ENCODE measurements at regions not wholly inside any gene's neighbourhood (a gene's known extent, or its start where the extent isn't known, plus 50 kb on each side); places are given as distances from the start of the nearest gene placed in this dataset.

DNA sequence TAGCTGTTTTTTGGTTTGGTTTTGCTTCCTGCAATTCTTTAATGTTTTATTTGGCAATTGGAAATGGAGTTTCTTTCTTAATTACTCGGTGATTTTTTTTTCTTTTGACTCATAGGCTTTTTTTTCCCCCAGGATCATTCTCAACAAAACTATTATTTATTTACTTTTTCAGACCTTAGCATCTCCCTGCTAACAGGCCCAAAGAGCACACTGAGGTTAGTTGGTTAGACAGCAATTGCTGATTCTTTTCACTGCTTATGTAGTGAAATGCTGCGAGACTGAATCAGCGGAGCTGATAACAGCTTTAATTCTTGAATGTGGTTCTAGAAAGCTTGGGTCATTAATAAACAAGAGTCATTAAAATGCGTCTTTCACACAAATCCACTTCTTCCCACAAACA lies 79.1 kb upstream of the ZFP64 start (continued):
- TF ChIP-seq, protein P1, sequence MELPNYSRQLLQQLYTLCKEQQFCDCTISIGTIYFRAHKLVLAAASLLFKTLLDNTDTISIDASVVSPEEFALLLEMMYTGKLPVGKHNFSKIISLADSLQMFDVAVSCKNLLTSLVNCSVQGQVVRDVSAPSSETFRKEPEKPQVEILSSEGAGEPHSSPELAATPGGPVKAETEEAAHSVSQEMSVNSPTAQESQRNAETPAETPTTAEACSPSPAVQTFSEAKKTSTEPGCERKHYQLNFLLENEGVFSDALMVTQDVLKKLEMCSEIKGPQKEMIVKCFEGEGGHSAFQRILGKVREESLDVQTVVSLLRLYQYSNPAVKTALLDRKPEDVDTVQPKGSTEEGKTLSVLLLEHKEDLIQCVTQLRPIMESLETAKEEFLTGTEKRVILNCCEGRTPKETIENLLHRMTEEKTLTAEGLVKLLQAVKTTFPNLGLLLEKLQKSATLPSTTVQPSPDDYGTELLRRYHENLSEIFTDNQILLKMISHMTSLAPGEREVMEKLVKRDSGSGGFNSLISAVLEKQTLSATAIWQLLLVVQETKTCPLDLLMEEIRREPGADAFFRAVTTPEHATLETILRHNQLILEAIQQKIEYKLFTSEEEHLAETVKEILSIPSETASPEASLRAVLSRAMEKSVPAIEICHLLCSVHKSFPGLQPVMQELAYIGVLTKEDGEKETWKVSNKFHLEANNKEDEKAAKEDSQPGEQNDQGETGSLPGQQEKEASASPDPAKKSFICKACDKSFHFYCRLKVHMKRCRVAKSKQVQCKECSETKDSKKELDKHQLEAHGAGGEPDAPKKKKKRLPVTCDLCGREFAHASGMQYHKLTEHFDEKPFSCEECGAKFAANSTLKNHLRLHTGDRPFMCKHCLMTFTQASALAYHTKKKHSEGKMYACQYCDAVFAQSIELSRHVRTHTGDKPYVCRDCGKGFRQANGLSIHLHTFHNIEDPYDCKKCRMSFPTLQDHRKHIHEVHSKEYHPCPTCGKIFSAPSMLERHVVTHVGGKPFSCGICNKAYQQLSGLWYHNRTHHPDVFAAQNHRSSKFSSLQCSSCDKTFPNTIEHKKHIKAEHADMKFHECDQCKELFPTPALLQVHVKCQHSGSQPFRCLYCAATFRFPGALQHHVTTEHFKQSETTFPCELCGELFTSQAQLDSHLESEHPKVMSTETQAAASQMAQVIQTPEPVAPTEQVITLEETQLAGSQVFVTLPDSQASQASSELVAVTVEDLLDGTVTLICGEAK (IDR thresholded peaks at IDR 0.05; ENCODE audit: borderline replicate concordance), result no peak
- TF ChIP-seq HDAC6 (IDR thresholded peaks at IDR 0.05; ENCODE audit: unreplicated experiment), result no peak
- no peak for TF ChIP-seq TAF1 (IDR thresholded peaks at IDR 0.05; ENCODE audit: borderline replicate concordance, low read depth, low read length)
- TF ChIP-seq CHD2 (IDR thresholded peaks at IDR 0.05; ENCODE audit: borderline replicate concordance, low read depth, low read length), result no peak

DNA sequence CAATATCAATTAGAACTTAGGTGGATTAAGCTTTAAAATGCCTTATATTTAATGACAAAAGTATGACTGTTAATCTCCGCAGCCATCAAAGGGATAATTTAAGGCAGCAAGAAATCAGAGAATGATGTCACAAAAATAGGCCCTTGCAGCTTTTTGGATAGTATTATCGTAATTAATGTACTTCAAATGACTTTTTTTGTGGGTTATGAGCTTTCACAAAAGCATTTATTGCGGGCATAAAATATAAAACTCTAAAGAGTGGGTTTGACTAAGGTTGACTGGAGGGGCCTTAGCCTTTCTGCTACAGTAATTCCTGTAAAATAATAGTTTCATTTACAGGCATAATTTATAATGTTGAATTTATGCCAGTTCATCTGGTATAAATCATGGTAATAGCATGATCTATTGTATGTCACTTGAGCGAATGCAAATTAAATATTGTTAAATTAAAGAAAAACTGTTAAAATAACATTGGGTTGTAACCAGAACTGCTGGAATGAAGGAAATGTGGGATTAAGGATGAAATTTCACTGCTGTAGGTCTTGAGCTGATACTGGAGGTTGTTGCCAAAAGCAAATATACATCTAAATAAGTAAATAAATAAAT lies 78.5 kb upstream of the ZFP64 start:
- Histone ChIP-seq H3K36me3 (ENCODE audit: control insufficient read depth in 2 of 2, insufficient read depth in 2 of 2, low read length in 1 of 2) (no peaks in the 10 kb centered on the region), H3K4me2 (ENCODE audit: control insufficient read depth, insufficient read depth) (no peak overlapping the region), H3K4me3 (no peak overlapping the region), H4K20me1 (ENCODE audit: control insufficient read depth, insufficient read depth) (no peaks in the 10 kb centered on the region), H3K79me2 (ENCODE audit: control insufficient read depth, insufficient read depth, low read length) (no peaks in the 10 kb centered on the region), H3K27ac (ENCODE audit: control insufficient read depth, insufficient read depth) (no peak overlapping the region), H3K9ac (ENCODE audit: control insufficient read depth, insufficient read depth, low read length) (no peak overlapping the region), H3K9me3 (replicated peaks; ENCODE audit: control insufficient read depth, insufficient read depth, low read length) (no peaks in the 10 kb centered on the region), H2AFZ (ENCODE audit: control insufficient read depth, low read depth, low read length) (no peak overlapping the region), H3K27me3 (replicated peaks in 1 of 2; ENCODE audit: control insufficient read depth in 2 of 2, insufficient read depth in 2 of 2, low read length in 1 of 2) (no peaks in the 10 kb centered on the region), H3K4me1 (ENCODE audit: control insufficient read depth, insufficient read depth, low read length) (no peaks in the 10 kb centered on the region)
- FAIRE-seq (no peak), ATAC-seq (no peak), DNase-seq (ENCODE audit: low read depth, low spot score) (no peak)
- ChIA-PET CTCF (interaction anchor here (0.5 to 1.6 kb wide), 3 partner anchors 29 to 156 kb away, joined by 3 to 4 read pairs (median 4); no protein-coding TSS in a partner anchor), RAD21 (ENCODE audit: unreplicated experiment) (no interaction called here), SMC1A (ENCODE audit: uncharacterized antibody, unreplicated experiment) (no interaction called here), POLR2A (no interaction called here)
- WGBS (ENCODE audit: insufficient coverage, insufficient replicate concordance, low lambda C conversion rate, missing lambda C conversion rate), result 30% methylated on average over 4 of the region's 4 CpGs
- BruUV-seq (replicated peaks), result no TSS peak
- in situ Hi-C loops (cut with MboI), result no loop called here
- intact Hi-C loops (cut with micrococcal nuclease; ENCODE audit: unreplicated experiment), result no loop called here
- TF ChIP-seq SMAD1 (IDR thresholded peaks at IDR 0.05; ENCODE audit: low read depth, partially characterized antibody) (no peak), IKZF1 (conservative IDR thresholded peaks at IDR 0.05) (no peak), HDGF (IDR thresholded peaks at IDR 0.05) (no peak), JUND (IDR thresholded peaks at IDR 0.05; ENCODE audit: low read depth, low read length) (no peak), TCF3 (IDR thresholded peaks at IDR 0.05; ENCODE audit: borderline replicate concordance, insufficient read depth, low read depth, low read length) (no peak), NFYB (IDR thresholded peaks at IDR 0.05; ENCODE audit: insufficient read depth, low read depth, low read length) (no peak), PML (IDR thresholded peaks at IDR 0.05; ENCODE audit: low read length) (no peak), STAT1 (conservative IDR thresholded peaks at IDR 0.05) (no peak), TBL1XR1 (IDR thresholded peaks at IDR 0.05; ENCODE audit: low read depth, low read length) (no peak)
- TF ChIP-seq, protein P2, sequence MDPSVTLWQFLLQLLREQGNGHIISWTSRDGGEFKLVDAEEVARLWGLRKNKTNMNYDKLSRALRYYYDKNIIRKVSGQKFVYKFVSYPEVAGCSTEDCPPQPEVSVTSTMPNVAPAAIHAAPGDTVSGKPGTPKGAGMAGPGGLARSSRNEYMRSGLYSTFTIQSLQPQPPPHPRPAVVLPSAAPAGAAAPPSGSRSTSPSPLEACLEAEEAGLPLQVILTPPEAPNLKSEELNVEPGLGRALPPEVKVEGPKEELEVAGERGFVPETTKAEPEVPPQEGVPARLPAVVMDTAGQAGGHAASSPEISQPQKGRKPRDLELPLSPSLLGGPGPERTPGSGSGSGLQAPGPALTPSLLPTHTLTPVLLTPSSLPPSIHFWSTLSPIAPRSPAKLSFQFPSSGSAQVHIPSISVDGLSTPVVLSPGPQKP (IDR thresholded peaks at IDR 0.05; ENCODE audit: low read depth, low read length), result no peak
- TF ChIP-seq, protein P3, sequence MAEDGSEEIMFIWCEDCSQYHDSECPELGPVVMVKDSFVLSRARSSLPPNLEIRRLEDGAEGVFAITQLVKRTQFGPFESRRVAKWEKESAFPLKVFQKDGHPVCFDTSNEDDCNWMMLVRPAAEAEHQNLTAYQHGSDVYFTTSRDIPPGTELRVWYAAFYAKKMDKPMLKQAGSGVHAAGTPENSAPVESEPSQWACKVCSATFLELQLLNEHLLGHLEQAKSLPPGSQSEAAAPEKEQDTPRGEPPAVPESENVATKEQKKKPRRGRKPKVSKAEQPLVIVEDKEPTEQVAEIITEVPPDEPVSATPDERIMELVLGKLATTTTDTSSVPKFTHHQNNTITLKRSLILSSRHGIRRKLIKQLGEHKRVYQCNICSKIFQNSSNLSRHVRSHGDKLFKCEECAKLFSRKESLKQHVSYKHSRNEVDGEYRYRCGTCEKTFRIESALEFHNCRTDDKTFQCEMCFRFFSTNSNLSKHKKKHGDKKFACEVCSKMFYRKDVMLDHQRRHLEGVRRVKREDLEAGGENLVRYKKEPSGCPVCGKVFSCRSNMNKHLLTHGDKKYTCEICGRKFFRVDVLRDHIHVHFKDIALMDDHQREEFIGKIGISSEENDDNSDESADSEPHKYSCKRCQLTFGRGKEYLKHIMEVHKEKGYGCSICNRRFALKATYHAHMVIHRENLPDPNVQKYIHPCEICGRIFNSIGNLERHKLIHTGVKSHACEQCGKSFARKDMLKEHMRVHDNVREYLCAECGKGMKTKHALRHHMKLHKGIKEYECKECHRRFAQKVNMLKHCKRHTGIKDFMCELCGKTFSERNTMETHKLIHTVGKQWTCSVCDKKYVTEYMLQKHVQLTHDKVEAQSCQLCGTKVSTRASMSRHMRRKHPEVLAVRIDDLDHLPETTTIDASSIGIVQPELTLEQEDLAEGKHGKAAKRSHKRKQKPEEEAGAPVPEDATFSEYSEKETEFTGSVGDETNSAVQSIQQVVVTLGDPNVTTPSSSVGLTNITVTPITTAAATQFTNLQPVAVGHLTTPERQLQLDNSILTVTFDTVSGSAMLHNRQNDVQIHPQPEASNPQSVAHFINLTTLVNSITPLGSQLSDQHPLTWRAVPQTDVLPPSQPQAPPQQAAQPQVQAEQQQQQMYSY (CRISPR knock-in tag; IDR thresholded peaks at IDR 0.05), result no peak

All from GM12878 (cell line).